ENCODE measurements at regions not wholly inside any gene's neighbourhood (a gene's known extent, or its start where the extent isn't known, plus 50 kb on each side); places are given as distances from the start of the nearest gene placed in this dataset.

GRCh38 chr7:32399311-32399710 lies 90.9 kb downstream of the LSM5 start:
- H3K4me1 Mint-ChIP-seq (ENCODE audit: low read depth) = no peaks in the 10 kb centered on the region
- peaks cover 19% of the 10 kb centered on the region for H3K27me3 Mint-ChIP-seq (ENCODE audit: low read depth)
- H3K9me3 Mint-ChIP-seq (ENCODE audit: low read depth) = peaks cover 7% of the 10 kb centered on the region
- no peak for TF ChIP-seq CTCF (IDR thresholded peaks at IDR 0.05)
- H3K4me3 Mint-ChIP-seq (ENCODE audit: unreplicated experiment) = no peak overlapping the region
- no peak overlapping the region for H3K27ac Mint-ChIP-seq (ENCODE audit: unreplicated experiment)
- no peak for DNase-seq (ENCODE audit: low spot score)
- H3K36me3 Mint-ChIP-seq (ENCODE audit: low read depth) = no peaks in the 10 kb centered on the region

- peaks cover 16% of the 10 kb centered on the region for H3K9me3 Mint-ChIP-seq (ENCODE audit: low read depth)
- no peak overlapping the region for H3K27ac Mint-ChIP-seq (ENCODE audit: unreplicated experiment)
- H3K4me3 Mint-ChIP-seq (ENCODE audit: unreplicated experiment) = no peak overlapping the region
- peaks cover 12% of the 10 kb centered on the region for H3K27me3 Mint-ChIP-seq (ENCODE audit: low read depth)
- TF ChIP-seq CTCF (IDR thresholded peaks at IDR 0.05) = no peak
- H3K36me3 Mint-ChIP-seq (ENCODE audit: low read depth) = no peaks in the 10 kb centered on the region
- DNase-seq (ENCODE audit: low spot score) = no peak
- no peaks in the 10 kb centered on the region for H3K4me1 Mint-ChIP-seq (ENCODE audit: low read depth)
Measured at GRCh38 chr7:32395168-32395567, 95.0 kb downstream of the LSM5 start.

- H3K36me3 Mint-ChIP-seq (ENCODE audit: low read depth) = no peaks in the 10 kb centered on the region
- no peak overlapping the region for H3K4me3 Mint-ChIP-seq (ENCODE audit: unreplicated experiment)
- no peaks in the 10 kb centered on the region for H3K4me1 Mint-ChIP-seq (ENCODE audit: low read depth)
- H3K27ac Mint-ChIP-seq (ENCODE audit: unreplicated experiment) = no peak overlapping the region
- TF ChIP-seq CTCF (IDR thresholded peaks at IDR 0.05) = no peak
- peaks cover 16% of the 10 kb centered on the region for H3K9me3 Mint-ChIP-seq (ENCODE audit: low read depth)
- DNase-seq (ENCODE audit: low spot score) = no peak
- H3K27me3 Mint-ChIP-seq (ENCODE audit: low read depth) = peaks cover 12% of the 10 kb centered on the region
Measured at GRCh38 chr7:32393861-32394260, 96.3 kb downstream of the LSM5 start.

GRCh38 chr7:32390210-32390609 lies 100.0 kb downstream of the LSM5 start:
- Mint-ChIP-seq H3K36me3 (ENCODE audit: low read depth) (no peaks in the 10 kb centered on the region), H3K4me3 (ENCODE audit: unreplicated experiment) (no peak overlapping the region)

GRCh38 chr7:32385316-32385956 lies 104.7 kb downstream of the LSM5 start:
- Mint-ChIP-seq H3K4me3 (ENCODE audit: unreplicated experiment) (no peak overlapping the region), H3K27me3 (ENCODE audit: low read depth) (peaks cover 25% of the 10 kb centered on the region), H3K9me3 (ENCODE audit: low read depth) (peaks cover 3% of the 10 kb centered on the region), H3K36me3 (ENCODE audit: low read depth) (no peaks in the 10 kb centered on the region), H3K4me1 (ENCODE audit: low read depth) (no peaks in the 10 kb centered on the region), H3K27ac (ENCODE audit: unreplicated experiment) (no peak overlapping the region)
- no peak for DNase-seq (ENCODE audit: low spot score)
- TF ChIP-seq CTCF (IDR thresholded peaks at IDR 0.05) = no peak

More at GRCh38 chr7:32390210-32390609, 100.0 kb downstream of the LSM5 start:
- H3K4me1 Mint-ChIP-seq (ENCODE audit: low read depth) = no peaks in the 10 kb centered on the region
- peaks cover 9% of the 10 kb centered on the region for H3K9me3 Mint-ChIP-seq (ENCODE audit: low read depth)
- no peak for TF ChIP-seq CTCF (IDR thresholded peaks at IDR 0.05)
- no peak for DNase-seq (ENCODE audit: low spot score)
- H3K27me3 Mint-ChIP-seq (ENCODE audit: low read depth) = peaks cover 8% of the 10 kb centered on the region
- no peak overlapping the region for H3K27ac Mint-ChIP-seq (ENCODE audit: unreplicated experiment)
